ENCODE measurements at regions not wholly inside any gene's neighbourhood (a gene's known extent, or its start where the extent isn't known, plus 50 kb on each side); places are given as distances from the start of the nearest gene placed in this dataset.
"Not testable (repeated sequence)": the region's sequence is repeated elsewhere in the genome, so short reads cannot be mapped to it uniquely, and the experiment has no call there.

DNA sequence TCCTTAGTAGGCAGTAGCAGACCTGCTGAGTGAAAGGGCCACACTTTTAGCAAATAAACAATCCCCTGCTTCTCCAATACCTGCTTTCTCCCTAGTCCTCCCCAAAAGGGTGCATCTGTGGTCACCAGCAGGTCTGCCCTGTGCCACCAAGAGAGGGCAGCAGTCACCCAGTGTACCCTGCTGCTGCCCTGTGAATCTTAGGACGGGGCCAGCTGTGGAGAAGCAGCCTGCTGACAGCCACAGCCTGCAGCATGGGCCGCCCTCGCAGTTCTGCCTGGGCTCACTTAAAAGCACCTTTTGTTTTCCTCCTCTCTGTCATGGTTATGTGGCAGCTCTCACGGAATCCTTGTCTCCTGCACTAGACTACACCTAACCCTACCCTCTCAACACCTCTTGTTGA is 85.4 kb upstream of the DRD5 start:
- Mint-ChIP-seq H3K4me1 (peaks cover 28% of the 10 kb centered on the region), H3K27ac (peak overlapping the region in 1 of 3 experiments; percentile 27)
- H3K36me3 Mint-ChIP-seq (ENCODE audit: low read depth); H3K4me3 Mint-ChIP-seq; H3K27me3 Mint-ChIP-seq (ENCODE audit: low read depth); H3K9me3 Mint-ChIP-seq: not testable (repeated sequence)
- TF ChIP-seq CTCF (IDR thresholded peaks at IDR 0.05; ENCODE audit: unreplicated experiment in 3 of 3) = peak; percentile 23 to 32 (median 26)

DNA sequence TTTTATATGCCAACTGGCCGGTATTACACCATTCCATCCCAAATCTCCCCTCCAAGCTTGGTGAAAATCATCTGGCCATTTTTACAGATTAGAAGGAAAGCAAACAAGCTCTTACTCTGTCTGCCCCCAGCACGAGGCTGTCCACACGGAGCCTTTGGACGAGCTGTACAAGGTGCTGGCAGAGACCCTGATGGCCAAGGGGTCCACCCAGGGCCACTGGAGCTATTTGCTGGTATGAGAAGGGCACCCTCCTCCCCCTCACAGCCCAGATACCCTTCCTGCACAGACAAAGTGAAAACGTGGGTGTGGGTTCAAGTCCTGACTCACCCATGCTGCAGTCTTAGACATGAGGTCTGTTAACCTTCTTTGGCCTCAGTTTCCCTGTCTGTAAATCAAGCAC is 84.9 kb upstream of the DRD5 start:
- H3K4me3 Mint-ChIP-seq; H3K27me3 Mint-ChIP-seq (ENCODE audit: low read depth); H3K9me3 Mint-ChIP-seq; H3K27ac Mint-ChIP-seq; H3K36me3 Mint-ChIP-seq (ENCODE audit: low read depth): not testable (repeated sequence)
- H3K4me1 Mint-ChIP-seq = peaks cover 26% of the 10 kb centered on the region

GRCh38 chr4:9702019-9702418 is 79.4 kb upstream of the DRD5 start:
- not testable (repeated sequence) for H3K4me3 Mint-ChIP-seq; H3K27ac Mint-ChIP-seq; H3K9me3 Mint-ChIP-seq; H3K36me3 Mint-ChIP-seq (ENCODE audit: low read depth); H3K27me3 Mint-ChIP-seq (ENCODE audit: low read depth); H3K4me1 Mint-ChIP-seq

DNA sequence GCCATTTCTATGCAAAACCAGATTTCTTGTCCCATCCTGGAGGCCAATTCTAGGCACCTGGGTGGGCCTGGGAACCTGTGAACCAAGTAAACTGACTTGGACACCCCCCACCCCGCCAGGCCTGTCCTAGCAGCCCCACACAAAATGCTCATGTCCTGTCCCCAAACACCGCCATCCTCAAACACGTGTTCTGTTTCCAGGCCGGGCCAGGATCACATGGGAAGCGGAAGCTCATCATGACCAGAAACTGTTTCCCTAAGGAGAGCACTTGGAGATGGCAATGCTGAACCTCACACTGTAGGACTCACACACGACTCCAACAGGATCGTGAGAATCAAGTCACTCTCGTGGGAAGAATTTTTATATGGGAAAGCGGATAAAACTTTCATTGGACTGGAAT is 78.7 kb upstream of the DRD5 start:
- not testable (repeated sequence) for H3K9me3 Mint-ChIP-seq; H3K27ac Mint-ChIP-seq; H3K36me3 Mint-ChIP-seq (ENCODE audit: low read depth); H3K4me1 Mint-ChIP-seq; H3K27me3 Mint-ChIP-seq (ENCODE audit: low read depth); H3K4me3 Mint-ChIP-seq

DNA sequence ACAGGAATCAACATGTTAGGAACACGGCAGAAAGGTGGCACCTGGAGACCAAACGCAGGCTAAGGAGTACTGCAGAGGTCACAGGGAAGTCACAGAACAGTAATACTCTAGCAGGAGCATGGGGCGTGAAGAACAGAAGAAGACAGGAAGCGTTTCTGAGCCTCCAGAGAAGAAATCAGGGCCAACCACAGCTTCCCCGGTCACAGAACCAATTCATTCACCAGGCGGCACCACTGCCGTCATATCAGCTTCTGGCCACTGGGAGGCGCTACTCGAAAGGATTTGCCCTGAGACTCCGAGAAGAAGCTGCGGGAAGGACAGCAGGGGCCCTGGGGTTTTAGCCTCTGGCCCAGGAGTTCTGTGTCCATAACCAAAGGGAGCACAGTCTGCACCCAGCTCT is 78.0 kb upstream of the DRD5 start:
- no peak overlapping the region for H3K4me3 Mint-ChIP-seq
- H3K4me1 Mint-ChIP-seq = peaks cover 10% of the 10 kb centered on the region
- H3K9me3 Mint-ChIP-seq = peaks cover 2% of the 10 kb centered on the region
- peak overlapping the region in 1 of 3 experiments; percentile 65 for H3K27ac Mint-ChIP-seq
- H3K27me3 Mint-ChIP-seq (ENCODE audit: low read depth) = peaks cover 8% of the 10 kb centered on the region
- H3K36me3 Mint-ChIP-seq (ENCODE audit: low read depth) = peaks cover 3% of the 10 kb centered on the region
- peak; percentile 50 to 64 (median 55) for TF ChIP-seq CTCF (IDR thresholded peaks at IDR 0.05; ENCODE audit: unreplicated experiment in 3 of 3)

- not testable (repeated sequence) for H3K9me3 Mint-ChIP-seq; H3K36me3 Mint-ChIP-seq (ENCODE audit: low read depth); H3K27me3 Mint-ChIP-seq (ENCODE audit: low read depth); H3K4me1 Mint-ChIP-seq; H3K4me3 Mint-ChIP-seq; H3K27ac Mint-ChIP-seq
These were observed 77.3 kb upstream of the DRD5 start for GRCh38 chr4:9704126-9704525.

GRCh38 chr4:9704551-9705332 is 76.7 kb upstream of the DRD5 start:
- Mint-ChIP-seq H3K9me3 (peaks cover 2% of the 10 kb centered on the region), H3K4me1 (peaks cover 10% of the 10 kb centered on the region), H3K36me3 (ENCODE audit: low read depth) (peaks cover 3% of the 10 kb centered on the region), H3K27ac (no peak overlapping the region), H3K27me3 (ENCODE audit: low read depth) (peaks cover 8% of the 10 kb centered on the region), H3K4me3 (no peak overlapping the region)
- no peak for TF ChIP-seq CTCF (IDR thresholded peaks at IDR 0.05; ENCODE audit: unreplicated experiment in 3 of 3)

- H3K9me3 Mint-ChIP-seq; H3K36me3 Mint-ChIP-seq (ENCODE audit: low read depth); H3K27ac Mint-ChIP-seq; H3K27me3 Mint-ChIP-seq (ENCODE audit: low read depth); H3K4me1 Mint-ChIP-seq; H3K4me3 Mint-ChIP-seq: not testable (repeated sequence)
These were observed 74.2 kb upstream of the DRD5 start for GRCh38 chr4:9707281-9707680.

DNA sequence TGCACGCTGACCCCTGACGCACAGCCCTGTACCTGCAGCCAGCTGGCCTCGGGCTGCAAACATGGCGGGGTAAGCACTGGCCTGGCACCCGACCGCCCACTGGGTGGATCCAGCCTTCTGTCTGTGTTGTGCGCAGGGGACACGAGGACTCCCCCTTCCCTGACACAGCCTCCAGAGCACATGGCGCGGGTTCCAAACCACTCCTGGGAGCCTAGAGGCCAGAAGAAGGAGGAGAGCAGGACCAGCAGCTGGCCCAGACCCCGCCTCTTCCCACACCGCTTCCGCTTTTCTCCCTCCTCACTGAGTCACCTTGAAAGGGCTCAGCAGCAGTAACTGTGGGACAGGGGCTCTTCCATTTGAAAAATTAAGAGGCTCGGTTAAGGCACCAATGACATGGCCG is 73.5 kb upstream of the DRD5 start:
- H3K27me3 Mint-ChIP-seq (ENCODE audit: low read depth); H3K36me3 Mint-ChIP-seq (ENCODE audit: low read depth); H3K4me1 Mint-ChIP-seq; H3K9me3 Mint-ChIP-seq; H3K4me3 Mint-ChIP-seq; H3K27ac Mint-ChIP-seq: not testable (repeated sequence)
